ENCODE measurements at regions not wholly inside any gene's neighbourhood (a gene's known extent, or its start where the extent isn't known, plus 50 kb on each side); places are given as distances from the start of the nearest gene placed in this dataset.

DNA sequence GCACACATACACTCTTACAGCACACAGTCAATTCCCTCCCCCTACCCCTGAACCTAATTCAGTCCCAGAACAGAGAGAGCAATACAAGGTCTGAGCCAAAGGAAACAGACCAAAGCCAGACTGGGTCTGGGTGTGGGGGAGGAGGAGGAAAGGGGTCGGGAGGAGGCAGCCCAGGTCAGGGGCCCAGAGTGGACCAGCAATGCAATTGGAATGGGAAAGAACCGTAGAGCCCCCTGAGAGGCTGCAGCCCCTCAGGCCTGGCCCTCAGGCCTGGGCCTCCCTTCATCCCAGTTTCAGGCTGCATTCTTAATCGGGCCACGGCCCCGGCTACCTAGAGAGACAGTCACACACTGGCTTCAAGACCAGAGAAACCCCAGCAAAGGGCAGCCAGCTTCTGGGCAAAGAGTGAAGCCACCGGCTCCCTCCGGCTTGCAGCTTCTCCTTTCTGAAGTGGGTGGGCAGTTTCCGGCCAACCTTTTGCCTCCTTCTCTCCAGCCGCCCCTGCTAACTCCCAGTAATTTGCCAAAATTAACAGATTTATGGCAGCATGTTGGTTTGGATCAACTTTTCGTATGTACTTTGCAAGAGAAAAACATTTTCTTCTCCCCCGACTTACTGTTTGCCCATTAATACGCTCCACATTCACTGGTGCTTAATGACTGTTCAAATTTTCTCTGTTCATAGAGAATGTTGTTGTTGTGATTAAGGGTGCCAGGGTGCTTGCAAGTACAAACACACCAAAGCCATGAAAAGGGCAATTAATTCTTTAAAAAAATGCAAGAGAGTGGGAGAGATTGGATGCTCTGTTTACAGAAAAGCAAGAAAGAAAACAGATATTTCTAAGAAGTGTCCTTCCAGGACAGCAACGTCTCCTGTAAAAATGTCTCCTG lies 488.3 kb downstream of the MN1 start:
- TF ChIP-seq POLR2A (IDR thresholded peaks at IDR 0.05): no peak
- TF ChIP-seq, protein P1, sequence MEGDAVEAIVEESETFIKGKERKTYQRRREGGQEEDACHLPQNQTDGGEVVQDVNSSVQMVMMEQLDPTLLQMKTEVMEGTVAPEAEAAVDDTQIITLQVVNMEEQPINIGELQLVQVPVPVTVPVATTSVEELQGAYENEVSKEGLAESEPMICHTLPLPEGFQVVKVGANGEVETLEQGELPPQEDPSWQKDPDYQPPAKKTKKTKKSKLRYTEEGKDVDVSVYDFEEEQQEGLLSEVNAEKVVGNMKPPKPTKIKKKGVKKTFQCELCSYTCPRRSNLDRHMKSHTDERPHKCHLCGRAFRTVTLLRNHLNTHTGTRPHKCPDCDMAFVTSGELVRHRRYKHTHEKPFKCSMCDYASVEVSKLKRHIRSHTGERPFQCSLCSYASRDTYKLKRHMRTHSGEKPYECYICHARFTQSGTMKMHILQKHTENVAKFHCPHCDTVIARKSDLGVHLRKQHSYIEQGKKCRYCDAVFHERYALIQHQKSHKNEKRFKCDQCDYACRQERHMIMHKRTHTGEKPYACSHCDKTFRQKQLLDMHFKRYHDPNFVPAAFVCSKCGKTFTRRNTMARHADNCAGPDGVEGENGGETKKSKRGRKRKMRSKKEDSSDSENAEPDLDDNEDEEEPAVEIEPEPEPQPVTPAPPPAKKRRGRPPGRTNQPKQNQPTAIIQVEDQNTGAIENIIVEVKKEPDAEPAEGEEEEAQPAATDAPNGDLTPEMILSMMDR (IDR thresholded peaks at IDR 0.05): no peak

Measured in vagina (tissue), 2 donors.